ENCODE measurements at regions not wholly inside any gene's neighbourhood (a gene's known extent, or its start where the extent isn't known, plus 50 kb on each side); places are given as distances from the start of the nearest gene placed in this dataset.

DNA sequence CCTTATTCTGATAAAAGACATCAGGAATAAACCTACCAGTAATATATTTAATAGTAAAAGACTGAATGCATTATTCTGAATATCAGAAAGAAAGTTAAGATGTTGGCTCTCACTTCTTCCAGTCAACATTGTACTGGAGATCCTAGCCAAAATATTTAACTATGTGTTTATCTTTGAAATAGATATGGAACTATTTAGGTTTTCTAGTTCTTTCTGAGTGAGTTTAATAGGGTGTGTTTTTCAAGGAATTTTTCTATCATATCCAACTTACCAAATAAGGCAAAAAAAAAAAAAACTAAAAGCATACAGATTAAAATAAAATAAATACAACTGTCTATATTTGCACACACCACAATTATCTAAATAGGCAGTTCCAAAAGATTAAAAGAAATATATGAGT, 478.9 kb upstream of the LMO3 start:
- Histone ChIP-seq H3K79me2 (ENCODE audit: control insufficient read depth, insufficient read depth, low read length) (no peaks in the 10 kb centered on the region), H4K20me1 (replicated peaks; ENCODE audit: control insufficient read depth, insufficient read depth, low read length) (no peaks in the 10 kb centered on the region), H3K27ac (ENCODE audit: extremely low read depth, low read depth, low read length) (no peak overlapping the region), H3K4me3 (no peak overlapping the region), H3K9me1 (ENCODE audit: control insufficient read depth, insufficient read depth, low read length) (no peaks in the 10 kb centered on the region), H3K9me3 (replicated peaks; ENCODE audit: control insufficient read depth, insufficient read depth, low read depth, low read length) (no peaks in the 10 kb centered on the region; the same call in 1 of the 2 replicates), H3K4me1 (replicated peaks in 1 of 2; ENCODE audit: control insufficient read depth in 2 of 2, insufficient read depth in 2 of 2, low read length in 2 of 2) (no peaks in the 10 kb centered on the region), H2AFZ (ENCODE audit: low read depth, low read length) (no peak overlapping the region), H3K27me3 (ENCODE audit: control insufficient read depth in 2 of 2, insufficient read depth in 2 of 2, low read length in 2 of 2) (no peaks in the 10 kb centered on the region), H3K4me2 (ENCODE audit: insufficient read depth, low read length) (no peak overlapping the region), H3K36me3 (ENCODE audit: control insufficient read depth, insufficient read depth, low read length) (no peaks in the 10 kb centered on the region), H3K9ac (ENCODE audit: insufficient read depth in 1 of 2, low read depth in 2 of 2, low read length in 2 of 2) (no peak overlapping the region)
- CTCF ChIA-PET (ENCODE audit: low intra/inter-chr PET ratio) = no interaction called here
- FAIRE-seq (no peak), DNase-seq (ENCODE audit: extremely low read depth in 1 of 4, low spot score in 3 of 4) (no peak), ATAC-seq (no peak)
- intact Hi-C loops (cut with micrococcal nuclease) (no loop called here), in situ Hi-C loops (cut with MboI) (no loop called here)
- POLR2A ChIA-PET = no interaction called here
- BruUV-seq (replicated peaks) = no TSS peak
- TF ChIP-seq ZNF512 (tag; IDR thresholded peaks at IDR 0.05) (no peak), NEUROD1 (IDR thresholded peaks at IDR 0.05; ENCODE audit: borderline replicate concordance, low read depth, low read length, partially characterized antibody) (no peak), EHMT2 (IDR thresholded peaks at IDR 0.05) (no peak), HDAC6 (IDR thresholded peaks at IDR 0.05; ENCODE audit: low read depth, low read length) (no peak), SMARCC2 (IDR thresholded peaks at IDR 0.05; ENCODE audit: low read depth) (no peak), NR1H2 (CRISPR knock-in tag; IDR thresholded peaks at IDR 0.05) (no peak), NR0B1 (IDR thresholded peaks at IDR 0.05; ENCODE audit: partially characterized antibody) (no peak), NFRKB (IDR thresholded peaks at IDR 0.05; ENCODE audit: low read depth) (no peak), MYBL2 (IDR thresholded peaks at IDR 0.05; ENCODE audit: low read depth) (no peak), MYBL2 (CRISPR knock-in tag; IDR thresholded peaks at IDR 0.05; ENCODE audit: borderline replicate concordance) (no peak), KAT7 (CRISPR knock-in tag; IDR thresholded peaks at IDR 0.05; ENCODE audit: borderline replicate concordance) (no peak), ZNF124 (CRISPR knock-in tag; IDR thresholded peaks at IDR 0.05) (no peak), ZNF140 (CRISPR knock-in tag; IDR thresholded peaks at IDR 0.05) (no peak), EP300 (IDR thresholded peaks at IDR 0.05; ENCODE audit: low read length) (no peak)

All from K562 (cell line).